Activated T-helper 2 cell treated with anti-CD3 and anti-CD28 coated beads, Interferon-gamma antibody, Interleukin-2, Interleukin-4, amounts not matched to agents 10 μg/mL and 5 μg/mL and 100 μg/mL, durations not matched to agents 14 hours and 24 hours and 36 hours (primary cell): ENCODE measurements at regions not wholly inside any gene's neighbourhood (a gene's known extent, or its start where the extent isn't known, plus 50 kb on each side); places are given as distances from the start of the nearest gene placed in this dataset.

Source experiments
- DNase-seq: peaks from one replicate; pipeline ENCODE4 v3.0.0; 2021; ENCODE audit warnings: low spot score
- H3K27ac Mint-ChIP-seq: one replicate; pipeline ENCODE4 v1.8.0; 2021; ENCODE audit warnings: mixed read lengths
- H3K27me3 Mint-ChIP-seq: one replicate; pipeline ENCODE4 v1.8.0; 2021; ENCODE audit warnings: low read depth, mixed read lengths
- H3K36me3 Mint-ChIP-seq: one replicate; pipeline ENCODE4 v1.8.0; 2021; ENCODE audit warnings: low read depth, mixed read lengths
- H3K4me1 Mint-ChIP-seq: one replicate; pipeline ENCODE4 v1.8.0; 2021; ENCODE audit warnings: low read depth, mixed read lengths
- H3K4me3 Mint-ChIP-seq: one replicate; pipeline ENCODE4 v1.8.0; 2021; ENCODE audit warnings: low read depth, mild to moderate bottlenecking, moderate library complexity, mixed read lengths
- H3K9me3 Mint-ChIP-seq: one replicate; pipeline ENCODE4 v1.8.0; 2021; ENCODE audit warnings: mixed read lengths
- intact Hi-C: fragments of 100-400 bp; cut with micrococcal nuclease; formaldehyde crosslinking; loops from one replicate; pipeline ENCODE4 v1.15.1; 2023

DNA sequence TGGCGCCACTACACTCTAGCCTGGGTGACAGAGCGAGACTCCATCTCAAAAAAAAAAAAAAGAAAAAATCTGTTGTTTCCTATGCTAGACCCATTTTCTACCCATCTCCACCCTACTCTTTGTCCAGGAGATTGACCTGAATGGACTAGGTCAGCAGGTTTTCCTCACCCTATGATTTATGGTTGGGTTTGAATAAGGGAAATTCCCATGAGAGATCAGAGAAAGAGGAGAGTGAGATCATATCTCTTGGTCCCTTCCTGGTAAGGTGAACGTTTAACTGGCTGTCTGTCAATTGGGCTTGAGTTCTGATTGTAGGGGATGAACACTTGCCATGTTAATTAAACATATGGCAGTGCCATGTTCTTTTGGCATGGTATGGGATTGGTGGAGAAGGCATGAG lies 387.4 kb downstream of the MAN2A1 start:
- H3K4me3 Mint-ChIP-seq: no peak overlapping the region
- H3K36me3 Mint-ChIP-seq: peaks cover 9% of the 10 kb centered on the region
- intact Hi-C loops: no loop called here
- no peak for DNase-seq
- H3K27me3 Mint-ChIP-seq: no peaks in the 10 kb centered on the region
- H3K4me1 Mint-ChIP-seq: peaks cover 3% of the 10 kb centered on the region
- H3K27ac Mint-ChIP-seq: no peak overlapping the region
- H3K9me3 Mint-ChIP-seq: peaks cover 41% of the 10 kb centered on the region

DNA sequence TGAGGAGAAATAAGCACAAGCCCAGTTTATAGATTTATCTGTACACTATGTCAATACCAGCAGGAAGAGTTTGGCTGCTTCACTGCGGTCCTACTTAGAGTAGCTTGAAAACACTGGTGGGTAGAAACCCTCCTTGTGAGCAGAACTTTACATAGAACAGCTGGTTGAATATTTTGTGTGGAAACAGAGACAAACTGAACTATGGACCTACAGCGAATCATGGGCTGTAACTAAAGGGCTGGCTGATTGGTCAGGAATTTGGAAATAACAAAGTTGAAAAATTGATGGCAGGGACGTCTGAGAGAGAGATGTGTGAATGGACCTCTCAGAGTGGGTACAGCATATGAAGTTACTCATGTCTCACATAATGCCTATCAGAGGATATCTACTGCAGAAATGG lies 392.5 kb downstream of the MAN2A1 start:
- intact Hi-C loops: loop anchor here (10.0 kb wide), 1 partner anchor 217 kb away; no protein-coding TSS in a partner anchor
- no peaks in the 10 kb centered on the region for H3K36me3 Mint-ChIP-seq

DNA sequence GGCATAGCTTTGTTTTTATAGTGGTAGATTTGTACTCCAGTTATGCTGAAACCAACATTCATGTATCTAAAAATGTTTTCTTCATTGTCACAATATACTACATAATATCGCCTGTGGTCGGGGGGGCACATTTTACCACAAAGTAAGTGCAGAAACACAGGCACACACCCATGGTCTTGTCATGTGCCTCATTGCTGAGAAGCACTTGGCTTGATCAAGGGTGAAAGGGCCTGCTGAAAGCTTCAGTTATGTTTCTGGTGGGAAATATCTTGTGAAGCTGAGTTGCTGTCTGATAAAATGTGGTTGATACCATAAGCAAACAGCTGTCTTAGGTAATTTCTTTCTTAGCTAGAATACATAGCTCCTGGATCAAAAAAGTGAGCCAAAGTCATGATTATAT lies 393.1 kb downstream of the MAN2A1 start:
- Mint-ChIP-seq H3K27ac (no peak overlapping the region), H3K27me3 (no peaks in the 10 kb centered on the region), H3K9me3 (peaks cover 6% of the 10 kb centered on the region), H3K4me1 (peaks cover 17% of the 10 kb centered on the region), H3K4me3 (no peak overlapping the region), H3K36me3 (no peaks in the 10 kb centered on the region)
- intact Hi-C loops: loop anchor here (10.0 kb wide), 1 partner anchor 218 kb away; no protein-coding TSS in a partner anchor
- no peak for DNase-seq

More for the DNA sequence above, 392.5 kb downstream of the MAN2A1 start:
- Mint-ChIP-seq H3K27ac (no peak overlapping the region), H3K4me3 (no peak overlapping the region), H3K9me3 (peaks cover 11% of the 10 kb centered on the region), H3K27me3 (no peaks in the 10 kb centered on the region), H3K4me1 (peaks cover 14% of the 10 kb centered on the region)
- DNase-seq: no peak

DNA sequence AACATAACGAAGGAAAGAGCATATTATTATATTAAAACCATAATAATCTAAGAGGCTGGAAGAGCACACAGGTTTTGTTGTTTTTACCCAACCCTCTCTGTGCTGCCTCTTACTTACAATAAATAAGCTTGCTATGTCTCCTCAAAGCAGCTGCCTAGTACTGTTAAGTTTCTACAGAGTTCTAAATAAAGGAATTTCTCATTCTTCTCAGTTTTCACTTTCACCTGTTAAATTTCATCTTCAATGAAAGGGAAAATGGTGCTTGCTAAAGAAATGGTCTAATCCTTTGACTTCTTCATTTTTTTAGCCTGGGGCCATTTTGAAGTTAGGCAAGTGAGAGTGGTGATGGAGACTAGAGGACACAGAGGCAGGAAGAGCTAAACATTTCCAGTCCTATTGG lies 396.1 kb downstream of the MAN2A1 start:
- no peaks in the 10 kb centered on the region for H3K9me3 Mint-ChIP-seq
- H3K27me3 Mint-ChIP-seq: no peaks in the 10 kb centered on the region
- H3K27ac Mint-ChIP-seq: no peak overlapping the region
- no peak for DNase-seq
- peaks cover 31% of the 10 kb centered on the region for H3K4me1 Mint-ChIP-seq
- H3K36me3 Mint-ChIP-seq: no peaks in the 10 kb centered on the region
- H3K4me3 Mint-ChIP-seq: no peak overlapping the region
- intact Hi-C loops: loop anchor here (2.0 to 10.0 kb wide), 4 partner anchors 221 to 1146 kb away; no protein-coding TSS in a partner anchor

DNA sequence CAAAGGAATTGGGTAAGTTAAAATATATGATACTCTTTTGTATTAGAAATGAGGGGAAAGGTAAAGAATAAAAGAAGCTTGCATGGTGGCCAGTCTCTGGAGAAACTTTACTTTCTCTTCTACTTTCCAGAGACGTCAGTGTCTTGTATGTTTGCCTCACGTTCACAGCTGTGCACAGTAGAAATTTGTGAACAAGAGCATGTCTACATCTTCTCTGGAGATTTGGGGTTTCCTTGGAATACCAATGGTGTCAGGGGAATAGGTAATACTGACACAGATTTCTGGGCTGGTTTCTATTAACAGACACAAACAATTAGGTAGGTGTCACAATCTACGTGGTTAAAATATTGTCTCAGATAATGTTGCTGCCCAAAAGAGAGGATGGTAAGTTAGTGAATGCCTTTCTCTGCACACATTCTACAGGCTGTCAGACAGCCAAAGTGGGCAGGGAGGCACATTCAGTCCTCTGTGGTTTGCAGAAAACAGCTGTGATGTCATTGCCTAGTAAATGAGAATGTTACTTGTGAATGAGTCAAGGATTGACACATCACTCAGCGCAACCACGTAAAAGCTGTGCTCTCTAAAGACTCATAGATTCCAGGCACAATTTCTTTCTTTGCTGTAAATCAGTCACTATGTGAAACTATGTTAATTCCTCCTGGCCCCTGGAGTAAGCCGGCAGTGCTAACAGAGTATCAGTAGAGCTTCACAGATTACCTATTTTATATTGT lies 397.1 kb downstream of the MAN2A1 start:
- Mint-ChIP-seq H3K4me1 (peaks cover 31% of the 10 kb centered on the region), H3K9me3 (no peaks in the 10 kb centered on the region), H3K27ac (peak overlapping the region; percentile 89), H3K4me3 (peak overlapping the region; percentile 51), H3K36me3 (no peaks in the 10 kb centered on the region), H3K27me3 (no peaks in the 10 kb centered on the region)
- peak; percentile 18 for DNase-seq
- intact Hi-C loops: loop anchor here (1.0 to 10.0 kb wide), 5 partner anchors 33 to 1145 kb away; no protein-coding TSS in a partner anchor

DNA sequence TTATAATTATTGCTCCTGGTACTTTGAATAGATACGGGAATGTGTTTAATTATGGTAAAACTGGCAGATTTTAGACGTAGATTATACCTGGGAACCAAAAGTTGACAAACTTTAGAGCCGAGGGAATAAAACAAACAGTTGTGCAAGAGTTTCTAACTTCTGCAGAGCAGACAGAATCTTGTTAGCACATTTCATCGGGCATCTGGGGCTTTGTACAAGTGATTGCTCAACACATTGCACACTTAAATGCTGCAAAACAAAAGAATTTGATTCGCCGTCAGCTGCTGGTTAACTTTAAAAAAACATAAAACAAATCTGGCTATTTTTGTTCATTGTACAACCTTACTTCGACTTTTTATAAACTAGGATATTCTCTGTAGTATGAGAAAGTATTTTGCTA lies 398.1 kb downstream of the MAN2A1 start:
- Mint-ChIP-seq H3K4me1 (peaks cover 31% of the 10 kb centered on the region), H3K36me3 (no peaks in the 10 kb centered on the region), H3K9me3 (no peaks in the 10 kb centered on the region), H3K27ac (peak overlapping the region; percentile 75), H3K27me3 (no peaks in the 10 kb centered on the region), H3K4me3 (no peak overlapping the region)
- DNase-seq: no peak
- intact Hi-C loops: loop anchor here (1.0 to 10.0 kb wide), 8 partner anchors 8 to 1144 kb away; no protein-coding TSS in a partner anchor

DNA sequence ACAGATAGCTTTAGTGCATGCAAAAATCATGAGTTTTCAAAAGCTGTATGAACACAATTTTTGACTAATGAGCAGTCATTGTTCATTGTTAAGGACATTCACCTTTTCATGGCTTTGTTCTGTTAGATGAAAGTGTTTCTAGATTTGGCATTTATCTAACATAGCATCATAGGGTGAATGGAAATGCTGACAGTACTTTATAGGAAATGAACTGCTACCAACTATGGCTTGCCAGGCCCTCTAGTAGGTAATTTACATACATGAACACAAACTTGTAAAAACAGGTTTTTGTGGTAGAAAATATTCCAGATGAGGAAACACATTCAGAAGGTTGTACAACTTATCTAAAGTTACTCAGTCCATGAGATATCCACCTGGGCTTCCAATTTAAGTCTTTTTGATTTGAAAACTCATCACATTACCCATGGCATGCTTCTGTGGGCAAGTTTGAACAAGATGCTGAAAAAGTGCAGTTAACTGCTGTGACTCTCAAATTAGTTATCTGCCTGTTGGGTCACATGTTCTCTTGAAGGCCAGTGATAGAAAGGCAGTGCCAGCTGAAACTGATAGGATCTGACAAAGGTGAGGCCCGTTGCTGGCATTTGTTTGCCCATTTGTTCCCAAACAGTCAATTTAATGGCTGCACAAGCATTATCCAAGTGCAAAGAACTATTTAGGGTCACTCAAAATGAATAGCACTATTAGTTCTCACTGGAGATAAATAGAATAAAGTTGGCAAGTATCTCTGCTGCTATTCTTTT lies 399.1 kb downstream of the MAN2A1 start:
- Mint-ChIP-seq H3K36me3 (no peaks in the 10 kb centered on the region), H3K4me1 (peaks cover 31% of the 10 kb centered on the region), H3K4me3 (peak overlapping the region; percentile 2), H3K9me3 (no peaks in the 10 kb centered on the region), H3K27me3 (no peaks in the 10 kb centered on the region), H3K27ac (peak overlapping the region; percentile 81)
- intact Hi-C loops: loop anchor here (1.0 to 10.0 kb wide), 6 partner anchors 7 to 1143 kb away; no protein-coding TSS in a partner anchor
- DNase-seq: no peak

DNA sequence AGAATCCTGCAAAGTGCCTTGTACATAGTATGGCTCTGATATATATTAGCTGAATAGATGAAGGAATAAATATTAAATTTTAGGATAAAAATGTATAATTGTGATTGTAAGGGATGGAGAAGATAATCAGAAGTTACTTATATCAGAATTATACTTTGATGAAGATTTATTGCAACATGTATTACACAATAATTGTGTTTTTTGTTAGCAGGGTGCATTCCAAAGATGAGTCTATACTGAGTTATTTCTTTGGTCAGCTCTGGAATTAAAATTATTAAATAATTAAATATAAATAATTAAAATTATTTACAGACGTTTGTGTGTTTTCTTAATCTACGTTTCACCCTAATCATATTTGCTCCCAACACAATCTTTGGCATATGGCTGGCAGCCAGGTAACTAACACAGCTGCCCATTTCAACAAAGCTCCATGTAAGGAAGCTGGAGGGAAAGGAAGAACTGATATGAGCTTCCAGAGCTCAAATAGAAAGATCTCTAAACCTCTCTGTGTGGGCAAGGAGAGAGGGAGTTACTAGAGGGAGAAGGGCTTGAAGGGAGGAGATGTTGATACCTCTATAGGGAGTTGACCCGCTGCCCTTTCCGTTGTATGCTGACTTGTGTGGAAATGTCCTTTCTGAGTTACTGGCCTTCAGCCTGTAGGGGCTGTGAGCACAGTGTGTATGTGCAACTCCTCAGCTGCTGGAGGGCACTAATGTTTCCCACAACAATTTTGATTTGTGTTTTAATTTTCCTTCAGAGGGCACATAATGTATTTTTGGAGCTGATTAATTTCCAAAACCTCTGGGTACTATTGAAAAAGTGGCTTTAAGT lies 403.4 kb downstream of the MAN2A1 start:
- no peak for DNase-seq
- Mint-ChIP-seq H3K4me3 (no peak overlapping the region), H3K27ac (no peak overlapping the region), H3K36me3 (no peaks in the 10 kb centered on the region), H3K4me1 (peaks cover 16% of the 10 kb centered on the region), H3K27me3 (no peaks in the 10 kb centered on the region), H3K9me3 (no peaks in the 10 kb centered on the region)
- intact Hi-C loops: no loop called here

DNA sequence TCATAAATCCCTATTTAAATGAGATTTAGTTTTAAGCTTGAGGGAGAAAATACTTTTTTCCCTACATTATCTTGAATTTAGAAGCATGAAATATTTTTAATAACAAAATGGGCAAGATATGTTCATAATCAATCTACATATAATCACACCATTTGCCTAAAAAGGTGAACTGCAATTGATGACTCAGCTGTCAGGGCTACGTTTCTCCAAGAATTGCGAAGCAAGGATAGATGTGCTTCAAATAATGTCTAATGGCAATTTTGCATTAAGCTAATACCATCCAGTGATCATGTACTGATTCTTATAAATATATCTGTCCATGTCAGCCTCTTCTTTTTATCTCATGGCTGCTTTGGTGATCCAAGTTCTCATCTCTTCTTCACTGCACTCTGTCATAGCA lies 404.4 kb downstream of the MAN2A1 start:
- Mint-ChIP-seq H3K36me3 (no peaks in the 10 kb centered on the region), H3K27ac (no peak overlapping the region), H3K4me1 (peaks cover 8% of the 10 kb centered on the region), H3K27me3 (no peaks in the 10 kb centered on the region), H3K4me3 (no peak overlapping the region), H3K9me3 (no peaks in the 10 kb centered on the region)
- intact Hi-C loops: no loop called here
- no peak for DNase-seq

DNA sequence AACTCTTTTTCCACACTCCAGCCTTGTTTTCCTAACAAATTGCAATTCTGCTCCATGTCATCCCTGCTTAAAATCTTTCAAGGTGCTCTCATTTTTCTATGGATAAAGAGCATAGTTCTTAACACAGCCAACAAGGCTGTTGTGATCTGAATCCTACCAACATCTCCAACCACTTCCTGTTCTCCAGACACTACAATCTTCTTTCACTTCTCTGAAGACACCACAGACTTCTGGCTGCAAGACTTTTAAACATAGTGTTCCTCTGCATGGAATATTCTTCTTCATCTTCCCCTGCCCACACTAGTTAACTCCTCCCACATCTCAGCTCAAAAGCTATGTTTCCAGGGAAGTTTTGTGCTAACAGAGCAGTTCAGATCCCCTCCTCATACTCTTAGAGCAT lies 404.8 kb downstream of the MAN2A1 start:
- H3K4me3 Mint-ChIP-seq: no peak overlapping the region
- intact Hi-C loops: no loop called here
- peaks cover 4% of the 10 kb centered on the region for H3K4me1 Mint-ChIP-seq
- DNase-seq: no peak
- no peak overlapping the region for H3K27ac Mint-ChIP-seq
- H3K9me3 Mint-ChIP-seq: no peaks in the 10 kb centered on the region
- H3K36me3 Mint-ChIP-seq: no peaks in the 10 kb centered on the region
- H3K27me3 Mint-ChIP-seq: no peaks in the 10 kb centered on the region

DNA sequence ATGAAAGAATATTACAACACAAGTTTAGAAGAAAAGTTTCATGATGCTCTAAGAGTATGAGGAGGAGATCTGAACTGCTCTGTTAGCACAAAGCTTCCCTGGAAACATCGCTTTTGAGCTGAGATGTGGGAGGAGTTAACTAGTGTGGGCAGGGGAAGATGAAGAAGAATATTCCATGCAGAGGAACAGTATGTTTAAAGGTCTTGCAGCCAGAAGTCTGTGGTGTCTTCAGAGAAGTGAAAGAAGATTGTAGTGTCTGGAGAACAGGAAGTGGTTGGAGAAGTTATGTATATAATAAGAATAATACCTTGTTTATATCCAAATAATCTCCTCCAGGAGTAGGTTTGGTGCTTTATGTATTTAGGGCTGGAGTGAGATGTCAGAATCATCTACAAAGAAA lies 406.7 kb downstream of the MAN2A1 start:
- peaks cover 4% of the 10 kb centered on the region for H3K4me1 Mint-ChIP-seq
- no peak overlapping the region for H3K4me3 Mint-ChIP-seq
- H3K9me3 Mint-ChIP-seq: no peaks in the 10 kb centered on the region
- intact Hi-C loops: loop anchor here (1.0 kb wide), 1 partner anchor 8 kb away; no protein-coding TSS in a partner anchor
- H3K27me3 Mint-ChIP-seq: no peaks in the 10 kb centered on the region
- no peak for DNase-seq
- H3K36me3 Mint-ChIP-seq: no peaks in the 10 kb centered on the region
- no peak overlapping the region for H3K27ac Mint-ChIP-seq

DNA sequence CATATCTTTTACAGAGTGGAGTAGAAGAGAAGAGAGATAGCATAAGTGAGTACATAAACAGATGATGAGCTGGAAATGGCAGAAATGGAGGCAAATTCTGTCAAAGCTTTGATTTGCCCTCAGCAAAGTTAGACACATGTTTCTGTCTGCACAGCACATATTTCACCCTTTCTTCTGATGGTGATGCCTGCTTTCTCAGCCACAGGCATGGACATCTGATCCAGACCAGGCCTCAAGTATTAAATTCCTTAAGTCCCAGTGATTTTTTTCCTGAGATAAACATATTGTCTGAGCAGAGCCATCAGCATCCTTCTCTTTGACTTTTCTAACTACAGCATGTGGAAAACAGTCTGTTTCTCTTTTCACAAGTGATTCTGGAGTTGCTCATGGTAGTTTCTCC lies 409.8 kb downstream of the MAN2A1 start:
- H3K9me3 Mint-ChIP-seq: no peaks in the 10 kb centered on the region
- no peak overlapping the region for H3K27ac Mint-ChIP-seq
- peaks cover 11% of the 10 kb centered on the region for H3K4me1 Mint-ChIP-seq
- H3K27me3 Mint-ChIP-seq: no peaks in the 10 kb centered on the region
- intact Hi-C loops: no loop called here
- DNase-seq: no peak
- H3K36me3 Mint-ChIP-seq: no peaks in the 10 kb centered on the region
- H3K4me3 Mint-ChIP-seq: no peak overlapping the region
